PC-9 (cell line): ENCODE measurements at regions not wholly inside any gene's neighbourhood (a gene's known extent, or its start where the extent isn't known, plus 50 kb on each side); places are given as distances from the start of the nearest gene placed in this dataset.

ENCODE experiments used
- BruUV-seq: library from RNA; stranded (reverse); fragments of 400-500 nt; replicated peaks from 2 replicates; lab custom pipeline; 2021; lab: Mats Ljungman, UMichigan
- CTCF ChIA-PET: fragments of 300-600 bp; sonication (Branson Sonifier 250); formaldehyde crosslinking; loops from one replicate; lab custom pipeline; 2022; ENCODE audit warnings: antibody characterized with exemption; lab: Charles Lee
- POLR2A ChIA-PET: fragments of 300-600 bp; sonication (Branson Sonifier 250); formaldehyde crosslinking; loops from one replicate; lab custom pipeline; 2022; ENCODE audit warnings: antibody characterized with exemption; ENCODE audit not compliant: unreplicated experiment; lab: Charles Lee
- DNase-seq, 2 experiments: peaks; one replicate each; pipeline versions ENCODE4 v3.0.0 to v3.0.0-alpha.2; 2015 to 2022; ENCODE audit warnings: mixed read lengths in 1 of 2
- H2AFZ ChIP-seq: fragments of 200-600 bp; sonication (generic); 2 replicates; pipeline ENCODE4 v1.8.1; 2017; ENCODE audit warnings: antibody characterized with exemption
- H3F3A ChIP-seq: fragments of 200-600 bp; sonication (generic); 2 replicates; pipeline ENCODE4 v1.8.1; 2017; ENCODE audit warnings: antibody characterized with exemption, mild to moderate bottlenecking, low read depth; ENCODE audit not compliant: insufficient read depth
- H3K27ac ChIP-seq: fragments of 200-600 bp; sonication (generic); 2 replicates; pipeline ENCODE4 v1.6.1; 2016; ENCODE audit warnings: mixed run types
- H3K27me3 ChIP-seq: fragments of 200-600 bp; sonication (generic); 2 replicates; pipeline ENCODE4 v1.6.1; 2016; ENCODE audit warnings: low read depth, mixed run types; ENCODE audit not compliant: insufficient read depth
- H3K36me3 ChIP-seq: fragments of 200-600 bp; sonication (generic); 2 replicates; pipeline ENCODE4 v1.6.1; 2016; ENCODE audit warnings: low read depth, mixed run types
- H3K4me1 ChIP-seq: fragments of 200-600 bp; sonication (generic); replicated peaks from 2 replicates; pipeline ENCODE4 v1.6.1; 2016; ENCODE audit warnings: mixed run types; ENCODE audit not compliant: insufficient read depth
- H3K4me2 ChIP-seq: fragments of 200-600 bp; sonication (generic); 2 replicates; pipeline ENCODE4 v1.6.1; 2017; ENCODE audit warnings: mixed run types
- H3K4me3 ChIP-seq: fragments of 200-600 bp; sonication (generic); 2 replicates; pipeline ENCODE4 v1.6.1; 2016; ENCODE audit warnings: mixed run types
- H3K79me2 ChIP-seq: fragments of 200-600 bp; sonication (generic); 2 replicates; pipeline ENCODE4 v1.6.1; 2017; ENCODE audit warnings: low read depth, mixed run types
- H3K9me2 ChIP-seq: fragments of 200-600 bp; sonication (generic); 2 replicates; pipeline ENCODE4 v1.8.1; 2017; ENCODE audit warnings: mild to moderate bottlenecking; ENCODE audit not compliant: insufficient read depth
- H3K9me3 ChIP-seq: fragments of 200-600 bp; sonication (generic); 2 replicates; pipeline ENCODE4 v1.8.1; 2016; ENCODE audit warnings: low read depth; ENCODE audit not compliant: insufficient read depth
- H4K20me1 ChIP-seq: fragments of 200-600 bp; sonication (generic); 2 replicates; pipeline ENCODE4 v1.8.1; 2017; ENCODE audit not compliant: insufficient read depth
- CTCF ChIP-seq: fragments of 200-600 bp; sonication (generic); conservative IDR thresholded peaks from 2 replicates; pipeline ENCODE4 v1.6.1; 2017; ENCODE audit warnings: mixed run types, antibody characterized with exemption, mild to moderate bottlenecking, moderate library complexity
- EZH2 ChIP-seq: fragments of 200-600 bp; sonication (generic); IDR thresholded peaks from 2 replicates; pipeline ENCODE4 v1.8.0; 2017; ENCODE audit warnings: antibody characterized with exemption, low read depth
- intact Hi-C: fragments of 100-400 bp; cut with micrococcal nuclease; formaldehyde crosslinking; loops from one replicate; pipeline ENCODE4 v1.10.0; 2022; ENCODE audit not compliant: unreplicated experiment

- no peaks in the 10 kb centered on the region for H3K9me3 ChIP-seq
- H4K20me1 ChIP-seq, result no peaks in the 10 kb centered on the region
- H3K9me2 ChIP-seq, result peaks cover 6% of the 10 kb centered on the region; the same call in 1 of the 2 replicates
- no peaks in the 10 kb centered on the region for H3K36me3 ChIP-seq
- no peak overlapping the region for H3K27ac ChIP-seq
- no peak for DNase-seq
- no peaks in the 10 kb centered on the region for H3K4me1 ChIP-seq
- BruUV-seq, result no TSS peak
- no peak overlapping the region for H3K4me3 ChIP-seq
- ChIA-PET CTCF (no interaction called here), POLR2A (no interaction called here)
- TF ChIP-seq CTCF, result no peak
- no peak for TF ChIP-seq EZH2
- H2AFZ ChIP-seq, result no peak overlapping the region
- H3K4me2 ChIP-seq, result no peak overlapping the region
- no peaks in the 10 kb centered on the region for H3K27me3 ChIP-seq
- intact Hi-C loops, result no loop called here
- no peaks in the 10 kb centered on the region for H3K79me2 ChIP-seq
- no peaks in the 10 kb centered on the region for H3F3A ChIP-seq
Measured at GRCh38 chr1:221641811-221642210, 100.1 kb downstream of the DUSP10 start.

- intact Hi-C loops, result no loop called here
- Histone ChIP-seq H3K9me2 (peaks cover 6% of the 10 kb centered on the region; the same call in 1 of the 2 replicates), H3K27me3 (no peaks in the 10 kb centered on the region), H3K79me2 (no peaks in the 10 kb centered on the region), H2AFZ (no peak overlapping the region), H3K4me2 (no peak overlapping the region), H4K20me1 (no peaks in the 10 kb centered on the region), H3F3A (no peaks in the 10 kb centered on the region), H3K9me3 (no peaks in the 10 kb centered on the region), H3K27ac (no peak overlapping the region), H3K4me3 (no peak overlapping the region), H3K4me1 (no peaks in the 10 kb centered on the region), H3K36me3 (no peaks in the 10 kb centered on the region)
- no peak for DNase-seq
- BruUV-seq, result no TSS peak
- ChIA-PET CTCF (no interaction called here), POLR2A (no interaction called here)
- no peak for TF ChIP-seq EZH2
- no peak for TF ChIP-seq CTCF
Measured at GRCh38 chr1:221643404-221644144, 98.3 kb downstream of the DUSP10 start.

GRCh38 chr1:221644145-221644448 lies 97.8 kb downstream of the DUSP10 start:
- no peaks in the 10 kb centered on the region for H3K79me2 ChIP-seq
- intact Hi-C loops, result no loop called here
- TF ChIP-seq CTCF, result no peak
- no peak for TF ChIP-seq EZH2
- no peaks in the 10 kb centered on the region for H3K36me3 ChIP-seq
- H3K27ac ChIP-seq, result no peak overlapping the region
- H2AFZ ChIP-seq, result no peak overlapping the region
- no peaks in the 10 kb centered on the region for H3F3A ChIP-seq
- peaks cover 5% of the 10 kb centered on the region; the same call in 1 of the 2 replicates for H3K9me2 ChIP-seq
- no peaks in the 10 kb centered on the region for H4K20me1 ChIP-seq
- no peak for DNase-seq
- no peak overlapping the region for H3K4me3 ChIP-seq
- no peaks in the 10 kb centered on the region for H3K9me3 ChIP-seq
- no TSS peak for BruUV-seq
- no peak overlapping the region for H3K4me2 ChIP-seq
- no peaks in the 10 kb centered on the region for H3K4me1 ChIP-seq
- ChIA-PET POLR2A (no interaction called here), CTCF (no interaction called here)
- no peaks in the 10 kb centered on the region for H3K27me3 ChIP-seq
